ENCODE measurements at regions not wholly inside any gene's neighbourhood (a gene's known extent, or its start where the extent isn't known, plus 50 kb on each side); places are given as distances from the start of the nearest gene placed in this dataset.

DNA sequence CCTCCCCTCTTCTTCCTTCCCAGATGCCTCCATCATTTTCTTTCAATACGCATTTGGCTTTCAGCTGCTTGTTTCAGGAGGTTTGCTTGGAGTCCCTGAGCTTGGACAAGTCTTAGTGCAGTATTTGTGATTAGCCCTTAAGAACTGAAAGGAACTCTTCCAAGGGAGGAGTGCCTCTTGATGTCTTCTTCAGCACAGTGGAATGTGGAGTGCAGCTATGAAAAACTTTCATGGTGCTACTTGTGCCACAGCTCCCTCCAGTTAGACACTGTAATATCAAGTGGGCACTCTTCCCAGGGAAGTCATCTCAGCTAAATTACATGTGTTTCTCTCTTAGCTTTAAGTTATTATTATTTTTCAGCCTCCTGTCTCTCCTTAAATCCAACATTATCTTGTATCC lies 173.1 kb downstream of the NECTIN3 start:
- no peaks in the 10 kb centered on the region for H3K27me3 Mint-ChIP-seq (ENCODE audit: low read depth)
- no peak overlapping the region for H3K4me3 Mint-ChIP-seq
- H3K36me3 Mint-ChIP-seq (ENCODE audit: low read depth): peaks cover 2% of the 10 kb centered on the region
- CTCF ChIA-PET: interaction anchor here (0.6 kb wide), 1 partner anchor 619 kb away, joined by 5 read pairs; no protein-coding TSS in a partner anchor
- H3K27ac Mint-ChIP-seq: no peak overlapping the region
- DNase-seq: no peak
- intact Hi-C loops (cut with micrococcal nuclease): no loop called here
- H3K4me1 Mint-ChIP-seq (ENCODE audit: low read depth): peaks cover 7% of the 10 kb centered on the region
- H3K9me3 Mint-ChIP-seq: peaks cover 13% of the 10 kb centered on the region

DNA sequence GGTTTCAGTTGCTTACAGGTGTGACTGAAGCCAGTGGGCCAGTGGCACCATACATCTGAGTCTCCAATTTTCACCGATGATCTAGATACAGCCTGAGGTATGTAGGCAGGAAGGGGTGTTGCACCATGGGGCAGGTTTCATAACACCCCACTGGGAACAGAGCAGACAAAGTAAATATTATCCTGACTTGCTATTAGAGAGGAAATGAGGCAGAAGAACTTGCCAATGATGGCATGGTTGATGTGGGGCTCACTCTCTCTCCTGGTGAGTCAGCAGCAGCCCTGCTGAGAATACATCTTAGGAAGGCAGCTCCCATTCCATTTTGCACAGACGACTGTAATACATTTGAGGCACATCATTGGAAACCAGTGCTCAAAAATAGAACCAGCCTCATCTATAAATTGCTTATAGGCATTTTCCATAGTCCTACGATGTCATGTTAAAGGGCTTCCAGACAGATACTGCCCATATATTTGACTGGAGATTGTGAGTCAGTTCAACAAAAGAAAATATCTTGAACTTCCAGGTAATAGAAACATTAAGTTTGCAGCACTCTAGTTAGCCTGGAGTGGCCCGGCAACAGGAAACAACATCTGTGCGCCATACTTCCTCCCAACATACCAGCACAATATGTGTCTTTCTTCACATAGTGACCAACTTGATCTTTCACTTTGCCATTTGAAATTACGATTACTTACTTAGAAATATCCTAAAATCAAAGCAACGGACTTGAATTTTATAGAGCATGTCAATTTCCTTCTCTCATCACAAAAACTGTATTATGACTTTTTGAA lies 175.5 kb downstream of the NECTIN3 start:
- intact Hi-C loops (cut with micrococcal nuclease): no loop called here
- H3K27me3 Mint-ChIP-seq (ENCODE audit: low read depth): no peaks in the 10 kb centered on the region
- H3K36me3 Mint-ChIP-seq (ENCODE audit: low read depth): no peaks in the 10 kb centered on the region
- no peak for DNase-seq
- peaks cover 6% of the 10 kb centered on the region for H3K9me3 Mint-ChIP-seq
- no peak overlapping the region for H3K27ac Mint-ChIP-seq
- H3K4me3 Mint-ChIP-seq: no peak overlapping the region
- peaks cover 7% of the 10 kb centered on the region for H3K4me1 Mint-ChIP-seq (ENCODE audit: low read depth)
- CTCF ChIA-PET: no interaction called here

DNA sequence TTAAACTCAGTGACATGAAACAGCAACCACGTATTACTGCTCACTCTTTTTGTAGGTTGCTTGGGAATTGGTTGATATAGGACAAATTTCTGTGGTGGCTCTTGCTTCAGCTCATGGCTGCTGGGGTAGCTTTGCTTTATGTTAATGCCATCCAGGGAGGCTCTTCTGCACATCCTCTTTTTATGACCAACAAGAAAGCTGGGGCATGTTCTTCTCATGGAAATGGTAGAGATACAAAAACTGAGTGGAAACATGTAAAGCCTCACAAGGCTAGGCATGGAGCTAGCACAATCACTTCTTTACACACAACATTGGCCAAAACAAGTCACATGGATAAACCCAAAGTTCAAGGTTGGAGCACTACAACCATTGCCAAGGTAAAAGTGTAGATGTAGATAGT lies 176.8 kb downstream of the NECTIN3 start:
- Mint-ChIP-seq H3K9me3 (no peaks in the 10 kb centered on the region), H3K27me3 (ENCODE audit: low read depth) (no peaks in the 10 kb centered on the region), H3K27ac (no peak overlapping the region), H3K4me1 (ENCODE audit: low read depth) (peaks cover 9% of the 10 kb centered on the region), H3K36me3 (ENCODE audit: low read depth) (no peaks in the 10 kb centered on the region), H3K4me3 (no peak overlapping the region)
- CTCF ChIA-PET: no interaction called here
- no peak for DNase-seq
- intact Hi-C loops (cut with micrococcal nuclease): no loop called here

DNA sequence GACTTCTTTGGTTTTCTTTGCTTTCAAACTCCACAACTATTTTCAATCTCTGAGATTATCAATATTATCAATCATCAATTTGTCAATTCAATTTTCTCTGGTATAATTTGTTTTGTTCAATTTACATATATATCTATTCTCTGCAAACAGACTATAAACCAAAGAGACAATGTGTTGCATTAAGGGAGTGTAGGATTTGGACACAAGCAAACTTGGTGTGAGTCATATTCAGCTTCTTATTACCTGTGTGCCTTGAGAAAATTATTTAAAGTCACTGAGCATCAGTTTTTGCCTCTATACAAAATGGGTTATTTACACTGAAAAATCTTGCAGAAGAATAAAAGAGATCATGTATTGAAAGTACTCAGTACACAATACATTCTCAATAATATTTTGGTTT lies 177.8 kb downstream of the NECTIN3 start:
- H3K4me3 Mint-ChIP-seq: no peak overlapping the region
- intact Hi-C loops (cut with micrococcal nuclease): no loop called here
- H3K4me1 Mint-ChIP-seq (ENCODE audit: low read depth): peaks cover 9% of the 10 kb centered on the region
- H3K27ac Mint-ChIP-seq: no peak overlapping the region
- no peaks in the 10 kb centered on the region for H3K36me3 Mint-ChIP-seq (ENCODE audit: low read depth)
- DNase-seq: no peak
- H3K27me3 Mint-ChIP-seq (ENCODE audit: low read depth): peaks cover 2% of the 10 kb centered on the region
- H3K9me3 Mint-ChIP-seq: no peaks in the 10 kb centered on the region
- CTCF ChIA-PET: no interaction called here

DNA sequence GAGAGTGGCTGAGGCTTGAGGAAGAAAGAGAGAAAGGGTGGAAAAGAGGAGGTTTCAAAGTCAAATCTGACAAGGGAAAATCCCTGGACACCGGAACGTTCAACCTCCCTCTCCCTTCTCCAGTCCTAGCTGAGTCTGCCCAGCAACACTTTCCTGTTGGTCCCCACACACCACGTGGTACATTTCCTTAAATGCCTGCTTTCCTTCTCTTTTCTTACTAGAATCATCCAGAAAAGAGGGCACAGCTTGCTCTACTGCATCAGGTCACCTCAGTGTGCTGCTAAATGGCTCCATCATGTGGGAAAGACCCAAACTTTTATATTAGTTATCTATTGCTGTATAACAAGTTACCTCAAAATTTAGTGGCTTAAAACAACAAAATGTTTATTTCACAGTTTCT lies 181.2 kb downstream of the NECTIN3 start:
- Mint-ChIP-seq H3K27me3 (ENCODE audit: low read depth) (peaks cover 4% of the 10 kb centered on the region), H3K36me3 (ENCODE audit: low read depth) (no peaks in the 10 kb centered on the region), H3K9me3 (no peaks in the 10 kb centered on the region), H3K4me1 (ENCODE audit: low read depth) (peaks cover 4% of the 10 kb centered on the region), H3K27ac (no peak overlapping the region), H3K4me3 (no peak overlapping the region)
- CTCF ChIA-PET: no interaction called here
- intact Hi-C loops (cut with micrococcal nuclease): no loop called here
- no peak for DNase-seq

DNA sequence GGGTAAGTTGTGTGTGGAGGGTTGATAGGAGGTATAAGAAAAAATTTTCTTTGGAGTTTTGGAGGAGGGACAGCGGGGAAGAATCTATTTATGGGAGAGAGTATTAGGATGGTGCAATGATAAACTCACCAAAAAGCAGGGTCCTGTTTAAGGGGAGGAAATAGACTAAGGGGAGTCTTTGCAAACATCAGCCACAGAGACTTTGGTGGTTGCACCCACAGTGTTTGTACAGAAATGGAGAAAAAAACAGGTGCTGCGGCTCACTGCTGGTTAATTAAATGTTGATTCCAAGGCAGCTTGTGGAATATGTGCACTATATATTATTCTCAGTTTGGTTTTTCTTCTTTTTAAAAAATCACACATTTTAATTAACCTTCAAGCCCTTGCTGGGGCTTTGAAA lies 182.1 kb downstream of the NECTIN3 start:
- intact Hi-C loops (cut with micrococcal nuclease): no loop called here
- CTCF ChIA-PET: interaction anchor here (1.1 kb wide), 1 partner anchor 84 kb away, joined by 3 read pairs; no protein-coding TSS in a partner anchor
- peaks cover 4% of the 10 kb centered on the region for H3K4me1 Mint-ChIP-seq (ENCODE audit: low read depth)
- no peak for DNase-seq
- no peak overlapping the region for H3K4me3 Mint-ChIP-seq
- H3K27ac Mint-ChIP-seq: no peak overlapping the region
- peaks cover 4% of the 10 kb centered on the region for H3K27me3 Mint-ChIP-seq (ENCODE audit: low read depth)
- no peaks in the 10 kb centered on the region for H3K36me3 Mint-ChIP-seq (ENCODE audit: low read depth)
- H3K9me3 Mint-ChIP-seq: no peaks in the 10 kb centered on the region

DNA sequence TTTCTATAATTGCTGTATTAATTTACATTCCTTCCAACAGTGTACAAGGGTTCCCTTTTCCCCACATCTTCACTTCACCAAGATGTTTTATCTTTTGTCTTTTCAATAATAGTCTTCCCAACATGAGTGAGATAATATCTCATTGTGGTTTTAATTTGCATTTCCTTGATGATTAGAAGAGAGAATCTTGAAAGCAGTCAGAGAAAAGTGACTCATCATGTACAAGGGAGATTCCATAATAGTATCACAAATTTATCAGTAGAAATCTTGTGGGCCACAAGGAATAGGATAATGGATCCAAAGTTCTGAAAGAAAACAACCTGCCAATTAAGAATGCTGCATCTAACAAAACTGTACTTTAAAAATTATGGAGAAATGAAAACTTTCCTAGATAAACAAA lies 189.3 kb downstream of the NECTIN3 start:
- CTCF ChIA-PET: no interaction called here
- H3K36me3 Mint-ChIP-seq (ENCODE audit: low read depth): no peaks in the 10 kb centered on the region
- peaks cover 13% of the 10 kb centered on the region for H3K4me1 Mint-ChIP-seq (ENCODE audit: low read depth)
- peaks cover 2% of the 10 kb centered on the region for H3K27me3 Mint-ChIP-seq (ENCODE audit: low read depth)
- H3K9me3 Mint-ChIP-seq: no peaks in the 10 kb centered on the region
- intact Hi-C loops (cut with micrococcal nuclease): loop anchor here (1.0 to 5.0 kb wide), 4 partner anchors 76 to 1454 kb away; partner anchors contain the start of gene CD96
- H3K4me3 Mint-ChIP-seq: no peak overlapping the region
- no peak for DNase-seq
- no peak overlapping the region for H3K27ac Mint-ChIP-seq

DNA sequence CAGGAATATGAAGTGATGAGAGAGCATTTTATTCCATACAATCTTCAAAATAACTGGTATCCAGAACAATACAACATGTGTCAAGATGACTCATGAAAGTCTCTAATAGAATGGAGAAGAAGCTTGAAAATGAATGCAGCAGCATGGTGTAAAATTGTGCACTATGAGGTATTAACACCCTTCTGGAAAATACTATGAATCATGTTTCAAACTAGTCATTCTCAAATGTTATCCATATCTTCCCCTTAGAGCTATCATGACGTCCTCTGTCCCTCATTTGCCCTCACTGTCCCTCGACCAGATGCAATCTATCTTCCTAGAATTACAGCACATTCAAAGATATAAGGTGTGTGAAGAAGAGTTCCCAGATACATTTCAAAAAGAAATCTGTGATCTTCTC lies 198.2 kb downstream of the NECTIN3 start:
- Mint-ChIP-seq H3K4me1 (ENCODE audit: low read depth) (no peaks in the 10 kb centered on the region), H3K27ac (no peak overlapping the region), H3K27me3 (ENCODE audit: low read depth) (no peaks in the 10 kb centered on the region), H3K4me3 (no peak overlapping the region), H3K9me3 (peaks cover 2% of the 10 kb centered on the region), H3K36me3 (ENCODE audit: low read depth) (no peaks in the 10 kb centered on the region)
- intact Hi-C loops (cut with micrococcal nuclease): no loop called here
- CTCF ChIA-PET: no interaction called here
- no peak for DNase-seq

DNA sequence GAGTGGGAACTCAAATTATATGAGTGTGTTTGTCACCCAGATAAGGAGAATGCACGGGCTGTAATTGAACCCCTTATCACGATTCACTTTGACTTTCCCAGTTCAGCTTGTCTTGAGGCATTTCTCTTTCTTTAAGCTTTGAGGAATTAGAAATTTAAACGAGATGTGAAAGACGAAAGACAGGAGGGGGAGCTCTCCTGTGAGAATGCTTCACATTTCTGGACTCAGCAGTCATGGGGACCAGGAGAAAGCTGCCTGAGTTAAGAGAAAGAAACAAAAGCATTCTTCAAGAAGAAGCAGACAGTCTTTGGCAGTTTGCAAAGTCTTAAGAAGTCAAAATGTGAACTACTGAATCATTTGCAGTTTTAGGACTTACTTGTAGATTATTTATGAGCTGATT lies 205.6 kb downstream of the NECTIN3 start:
- Mint-ChIP-seq H3K27me3 (ENCODE audit: low read depth) (no peaks in the 10 kb centered on the region), H3K27ac (no peak overlapping the region), H3K36me3 (ENCODE audit: low read depth) (no peaks in the 10 kb centered on the region), H3K4me3 (no peak overlapping the region), H3K9me3 (no peaks in the 10 kb centered on the region), H3K4me1 (ENCODE audit: low read depth) (peaks cover 19% of the 10 kb centered on the region)
- CTCF ChIA-PET: no interaction called here
- no peak for DNase-seq
- intact Hi-C loops (cut with micrococcal nuclease): loop anchor here (1.0 kb wide), 1 partner anchor 61 kb away; no protein-coding TSS in a partner anchor

DNA sequence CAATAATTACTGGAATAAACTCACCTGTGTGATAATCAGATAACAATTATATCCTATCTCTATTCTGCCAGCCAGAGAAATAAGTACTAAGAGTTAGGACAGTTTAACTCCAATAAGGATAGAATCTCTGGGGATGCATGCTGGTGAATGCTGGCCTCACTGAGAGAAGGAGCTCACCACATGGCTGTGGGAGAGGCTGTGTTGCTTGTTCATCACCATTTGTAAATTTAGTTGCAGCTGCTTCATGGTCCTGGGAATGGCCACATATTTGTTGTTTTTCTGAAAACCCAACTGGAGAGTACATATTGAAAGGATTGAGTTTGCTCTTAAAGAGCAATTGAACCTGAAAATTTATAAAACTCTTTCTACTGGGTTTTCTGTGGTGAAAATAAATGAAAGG lies 207.3 kb downstream of the NECTIN3 start:
- CTCF ChIA-PET: no interaction called here
- Mint-ChIP-seq H3K27me3 (ENCODE audit: low read depth) (no peaks in the 10 kb centered on the region), H3K4me3 (no peak overlapping the region), H3K9me3 (no peaks in the 10 kb centered on the region), H3K4me1 (ENCODE audit: low read depth) (peaks cover 25% of the 10 kb centered on the region), H3K27ac (no peak overlapping the region), H3K36me3 (ENCODE audit: low read depth) (no peaks in the 10 kb centered on the region)
- intact Hi-C loops (cut with micrococcal nuclease): no loop called here
- DNase-seq: no peak

DNA sequence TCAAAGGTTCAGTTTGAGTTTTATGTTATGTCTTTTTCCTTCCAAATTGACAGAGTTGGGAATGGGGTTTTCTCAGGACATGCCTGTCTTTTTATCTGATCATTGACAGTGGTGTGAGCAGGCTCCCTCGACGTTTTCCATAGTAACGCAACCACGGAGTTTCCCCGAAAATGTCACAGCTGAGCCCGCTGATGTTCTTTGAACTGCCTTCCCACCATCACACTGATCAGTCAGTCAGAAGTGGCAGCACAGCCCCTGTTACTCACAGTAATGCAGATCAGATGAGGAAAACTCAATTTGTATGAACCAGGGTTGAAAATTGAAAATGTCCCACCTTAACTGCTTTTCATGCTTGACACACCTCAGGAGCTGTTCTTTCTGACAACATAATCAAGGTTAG lies 210.4 kb downstream of the NECTIN3 start:
- CTCF ChIA-PET: no interaction called here
- Mint-ChIP-seq H3K27ac (no peak overlapping the region), H3K36me3 (ENCODE audit: low read depth) (no peaks in the 10 kb centered on the region), H3K9me3 (no peaks in the 10 kb centered on the region), H3K4me3 (no peak overlapping the region), H3K27me3 (ENCODE audit: low read depth) (no peaks in the 10 kb centered on the region), H3K4me1 (ENCODE audit: low read depth) (peaks cover 28% of the 10 kb centered on the region)
- intact Hi-C loops (cut with micrococcal nuclease): no loop called here
- DNase-seq: peak; percentile 33

DNA sequence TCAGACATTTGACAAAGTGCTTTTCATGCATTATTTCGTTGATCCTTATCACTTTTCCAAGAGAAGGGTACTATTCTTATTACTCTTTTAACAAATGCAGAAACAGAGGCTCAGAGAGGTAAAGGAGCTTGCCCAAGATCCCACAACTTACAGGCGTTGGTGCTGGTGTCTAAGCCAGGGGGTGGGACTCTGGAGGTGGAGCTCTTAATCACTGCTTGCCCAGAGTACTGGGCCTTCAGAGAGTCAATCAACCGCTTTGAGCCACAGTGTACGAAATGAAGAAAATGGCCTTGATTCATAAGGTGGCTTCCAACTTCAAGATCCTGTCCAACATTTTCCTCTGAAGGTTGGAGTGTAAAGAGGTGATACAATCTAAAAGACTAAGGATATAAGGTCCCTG lies 211.5 kb downstream of the NECTIN3 start:
- no peak for DNase-seq
- CTCF ChIA-PET: interaction anchor here (0.6 kb wide), 1 partner anchor 18 kb away, joined by 3 read pairs; no protein-coding TSS in a partner anchor
- H3K9me3 Mint-ChIP-seq: no peaks in the 10 kb centered on the region
- no peak overlapping the region for H3K27ac Mint-ChIP-seq
- intact Hi-C loops (cut with micrococcal nuclease): no loop called here
- H3K27me3 Mint-ChIP-seq (ENCODE audit: low read depth): no peaks in the 10 kb centered on the region
- H3K4me1 Mint-ChIP-seq (ENCODE audit: low read depth): peaks cover 23% of the 10 kb centered on the region
- no peak overlapping the region for H3K4me3 Mint-ChIP-seq
- H3K36me3 Mint-ChIP-seq (ENCODE audit: low read depth): no peaks in the 10 kb centered on the region

DNA sequence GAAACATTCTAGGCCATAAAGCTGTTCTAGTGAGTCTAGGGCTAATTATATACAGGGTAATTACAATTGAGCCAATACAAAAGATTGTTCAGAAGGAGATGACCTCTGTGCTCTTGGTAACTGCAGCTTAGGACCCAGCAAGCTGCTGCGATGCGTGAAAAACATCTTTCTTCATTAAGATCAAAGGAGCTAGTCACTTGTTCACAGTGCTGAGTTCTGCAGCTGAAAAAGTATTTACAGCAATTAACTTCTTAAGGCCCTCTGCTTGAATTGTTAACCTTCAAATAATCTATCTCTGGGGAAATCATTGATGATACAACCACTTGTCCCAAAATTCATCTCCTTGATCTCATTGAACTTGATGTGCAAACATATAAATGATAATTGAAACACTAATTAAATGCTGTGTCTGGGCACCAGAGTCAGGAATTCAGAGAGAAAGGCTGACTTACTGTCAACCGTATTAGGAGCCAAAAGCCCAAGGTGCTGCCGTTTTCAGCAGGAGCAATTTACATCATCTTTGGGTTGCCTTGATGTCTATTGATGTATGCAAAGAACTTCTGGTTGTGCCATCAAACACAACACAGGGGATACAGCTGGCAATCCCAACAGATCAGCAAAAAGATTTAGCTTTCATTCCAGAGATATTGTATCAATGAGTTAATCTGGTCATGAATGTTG lies 213.0 kb downstream of the NECTIN3 start:
- no peaks in the 10 kb centered on the region for H3K9me3 Mint-ChIP-seq
- intact Hi-C loops (cut with micrococcal nuclease): no loop called here
- DNase-seq: no peak
- no peaks in the 10 kb centered on the region for H3K27me3 Mint-ChIP-seq (ENCODE audit: low read depth)
- H3K4me3 Mint-ChIP-seq: no peak overlapping the region
- H3K36me3 Mint-ChIP-seq (ENCODE audit: low read depth): no peaks in the 10 kb centered on the region
- H3K4me1 Mint-ChIP-seq (ENCODE audit: low read depth): peaks cover 23% of the 10 kb centered on the region
- no peak overlapping the region for H3K27ac Mint-ChIP-seq
- CTCF ChIA-PET: no interaction called here
